ENCODE measurements at regions not wholly inside any gene's neighbourhood (a gene's known extent, or its start where the extent isn't known, plus 50 kb on each side); places are given as distances from the start of the nearest gene placed in this dataset.

DNA sequence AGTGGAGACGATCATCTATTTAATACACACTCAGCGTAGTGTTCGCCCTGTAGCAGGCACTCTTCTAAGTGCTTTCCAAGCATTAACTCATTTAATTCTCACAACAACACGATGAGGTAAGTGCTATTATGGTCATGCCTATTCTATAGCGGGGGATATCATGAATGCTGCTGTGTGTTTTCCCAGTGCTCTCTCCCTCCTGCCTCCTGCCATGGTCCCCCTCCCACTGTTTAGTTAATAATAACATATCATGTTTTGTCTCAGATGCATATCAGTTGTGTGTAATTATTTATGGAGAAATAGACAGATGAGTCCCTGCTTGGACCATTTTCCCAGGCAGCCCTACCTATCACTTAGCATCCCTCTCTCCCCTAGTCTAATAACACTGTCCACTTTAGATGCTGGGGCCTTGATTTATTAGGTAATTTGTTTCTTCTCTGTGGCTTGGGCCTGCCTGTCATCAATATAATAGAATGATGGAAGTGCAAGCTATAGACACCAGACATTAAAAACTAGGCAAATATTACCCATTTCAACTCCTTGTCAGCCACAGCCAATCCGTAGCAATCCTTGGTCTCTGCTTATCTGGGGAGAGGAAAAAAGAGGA lies 122.9 kb upstream of the TLE3 start:
- peaks cover 58% of the 10 kb centered on the region for H3K27me3 ChIP-seq (ENCODE audit: control insufficient read depth, insufficient read depth, low read length)
- no peak overlapping the region for H2BK120ac ChIP-seq (ENCODE audit: low read depth, low read length)
- no peak overlapping the region for H3K56ac ChIP-seq (ENCODE audit: extremely low read depth, insufficient read depth, low read length)
- CTCF ChIA-PET: no interaction called here
- no peak overlapping the region for H3K4me3 ChIP-seq (ENCODE audit: insufficient read depth, low read depth, low read length)
- no peak overlapping the region for H3K18ac ChIP-seq (ENCODE audit: low read depth, low read length)
- in situ Hi-C loops (cut with MboI; ENCODE audit: low sequenced_read_pairs): no loop called here
- no CpG with 5 or more reads among the region's 6 CpGs for WGBS, 2 experiments (ENCODE audit: extremely low coverage in 2 of 2, insufficient read length in 1 of 2)
- BruUV-seq (replicated peaks): no TSS peak
- no peak overlapping the region for H3K27ac ChIP-seq (ENCODE audit: insufficient read depth, low read length)
- H2BK5ac ChIP-seq (ENCODE audit: low read depth, low read length, poor library complexity, severe bottlenecking): no peak overlapping the region
- H4K8ac ChIP-seq (ENCODE audit: low read depth in 2 of 2, low read length in 2 of 2): no peak overlapping the region
- H3K23ac ChIP-seq (ENCODE audit: low read depth, low read length): no peak overlapping the region
- dilution Hi-C loops (cut with HindIII; ENCODE audit: low sequenced_read_pairs, unreplicated experiment): no loop called here
- no peak overlapping the region for H2BK20ac ChIP-seq (ENCODE audit: low read depth, low read length)
- H2AFZ ChIP-seq (replicated peaks; ENCODE audit: low read length, poor library complexity): no peak overlapping the region
- POLR2A ChIA-PET (ENCODE audit: unreplicated experiment): no interaction called here
- no peak overlapping the region for H3K4me2 ChIP-seq (ENCODE audit: low read depth, low read length)
- H4K91ac ChIP-seq (ENCODE audit: insufficient read depth, low read depth, low read length): no peak overlapping the region
- intact Hi-C loops (cut with micrococcal nuclease): no loop called here
- no peaks in the 10 kb centered on the region for H3K9me1 ChIP-seq (ENCODE audit: insufficient read depth, low read length)
- H4K5ac ChIP-seq (ENCODE audit: low read depth, low read length): no peak overlapping the region
- no peak overlapping the region for H2AK9ac ChIP-seq (replicated peaks; ENCODE audit: low read depth, low read length, poor library complexity)
- no peak overlapping the region for H3K4ac ChIP-seq (ENCODE audit: low read depth, low read length)
- TF ChIP-seq RAD21 (IDR thresholded peaks at IDR 0.05; ENCODE audit: low read length) (no peak), MXI1 (IDR thresholded peaks at IDR 0.05; ENCODE audit: borderline replicate concordance, low read depth, low read length) (no peak), BHLHE40 (IDR thresholded peaks at IDR 0.05; ENCODE audit: low read depth, low read length) (no peak), MAFK (IDR thresholded peaks at IDR 0.05; ENCODE audit: low read depth, low read length) (no peak), SMC3 (IDR thresholded peaks at IDR 0.05; ENCODE audit: low read depth, low read length) (no peak), CEBPB (IDR thresholded peaks at IDR 0.05; ENCODE audit: low read depth, low read length) (no peak)
- H3K79me1 ChIP-seq (ENCODE audit: low read depth in 1 of 2, low read length in 2 of 2): no peaks in the 10 kb centered on the region
- H2BK15ac ChIP-seq (ENCODE audit: low read depth, low read length): no peak overlapping the region
- DNase-seq: no peak
- H3K9ac ChIP-seq (ENCODE audit: low read depth, low read length): no peak overlapping the region
- no peaks in the 10 kb centered on the region for H4K20me1 ChIP-seq (ENCODE audit: insufficient read depth, low read length)
- H2AK5ac ChIP-seq (ENCODE audit: low read depth, low read length): no peak overlapping the region
- no peak for ATAC-seq (ENCODE audit: low read depth)
- no peaks in the 10 kb centered on the region for H3K36me3 ChIP-seq (ENCODE audit: control insufficient read depth, insufficient read depth, low read length)
- no peaks in the 10 kb centered on the region for H3K4me1 ChIP-seq (ENCODE audit: control insufficient read depth, insufficient read depth, low read length)
- no peaks in the 10 kb centered on the region for H3K9me3 ChIP-seq (ENCODE audit: control insufficient read depth, insufficient read depth, low read length)
- no peak overlapping the region for H3K14ac ChIP-seq (replicated peaks; ENCODE audit: low read depth, low read length)
